ENCODE measurements at regions not wholly inside any gene's neighbourhood (a gene's known extent, or its start where the extent isn't known, plus 50 kb on each side); places are given as distances from the start of the nearest gene placed in this dataset.
"Not testable (repeated sequence)": the region's sequence is repeated elsewhere in the genome, so short reads cannot be mapped to it uniquely, and the experiment has no call there.

- not testable (repeated sequence) for DNase-seq (ENCODE audit: extremely low read depth in 1 of 2, low read depth in 1 of 2)
Measured at GRCh38 chr5:90073026-90073570, 336.5 kb downstream of the CETN3 start.

DNA sequence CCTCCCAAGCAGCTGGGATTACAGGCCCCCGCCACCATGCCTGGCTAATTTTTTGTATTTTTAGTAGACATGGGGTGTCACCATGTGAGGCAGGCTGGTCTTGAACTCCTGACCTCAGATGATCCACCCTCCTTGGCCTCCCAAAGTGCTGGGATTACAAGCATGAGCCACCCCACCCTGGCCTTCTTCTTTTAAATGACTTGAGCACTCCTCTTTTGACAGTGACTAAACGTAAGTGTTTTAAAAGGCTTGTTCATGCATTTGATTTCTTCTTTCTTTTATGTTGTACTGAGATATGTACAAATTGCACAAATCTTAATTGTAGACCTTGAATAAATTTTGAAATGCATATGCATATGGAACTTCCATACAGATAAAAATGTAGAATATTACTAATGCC, 337.9 kb downstream of the CETN3 start:
- no peak for DNase-seq (ENCODE audit: extremely low read depth in 1 of 2, low read depth in 1 of 2)

DNA sequence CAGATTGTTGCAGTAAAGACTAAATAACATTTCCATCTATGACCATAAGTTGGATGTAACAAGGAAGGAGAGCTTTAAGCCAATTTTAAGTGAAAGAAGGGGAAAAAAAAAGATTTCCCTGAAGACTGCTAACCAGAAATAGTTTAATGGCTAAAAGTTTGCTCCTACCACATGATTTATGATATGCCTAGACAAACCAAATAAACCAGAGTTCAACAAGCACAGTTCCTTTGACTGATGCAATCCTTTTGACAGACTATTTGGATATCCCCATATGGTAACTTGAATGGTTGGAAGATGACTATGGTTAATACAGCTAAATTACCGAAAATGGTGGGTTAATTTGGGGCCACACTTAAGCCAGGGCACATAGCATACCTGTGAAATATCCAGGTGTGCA, 338.5 kb downstream of the CETN3 start:
- DNase-seq (ENCODE audit: extremely low read depth in 1 of 2, low read depth in 1 of 2): no peak

- no peak for DNase-seq (ENCODE audit: extremely low read depth in 1 of 2, low read depth in 1 of 2)
Measured at GRCh38 chr5:90066920-90067319, 342.6 kb downstream of the CETN3 start.

GRCh38 chr5:90056911-90057705, 352.4 kb downstream of the CETN3 start:
- no peak for DNase-seq (ENCODE audit: extremely low read depth in 1 of 2, low read depth in 1 of 2)

DNA sequence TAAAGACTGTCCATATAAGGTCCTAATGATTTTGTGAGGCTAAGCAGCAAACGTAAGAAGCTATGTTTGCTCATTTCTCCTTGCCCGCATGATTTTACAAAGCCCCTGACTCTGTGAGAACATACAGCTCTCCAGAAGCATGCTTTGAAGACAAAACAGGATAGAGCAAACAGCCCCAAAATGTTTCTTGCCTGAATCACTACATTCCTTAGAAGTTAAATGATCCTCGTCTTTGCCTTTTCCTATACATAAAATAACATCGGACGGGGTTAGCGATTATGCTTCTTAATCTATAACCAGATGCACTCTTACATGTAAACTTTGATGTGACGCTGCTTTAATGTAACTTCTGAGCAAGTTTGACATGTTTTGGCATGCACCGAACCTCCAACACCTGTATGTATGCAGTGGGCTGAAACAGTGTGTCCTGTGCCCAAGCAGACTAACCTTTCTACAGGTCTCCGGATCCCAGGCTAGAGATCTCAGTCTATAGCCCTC, 353.7 kb downstream of the CETN3 start:
- DNase-seq (ENCODE audit: extremely low read depth in 1 of 2, low read depth in 1 of 2): no peak

GRCh38 chr5:90054612-90055011, 354.9 kb downstream of the CETN3 start:
- no peak for DNase-seq (ENCODE audit: extremely low read depth in 1 of 2, low read depth in 1 of 2)

GRCh38 chr5:90051756-90052155, 357.8 kb downstream of the CETN3 start:
- no peak for DNase-seq (ENCODE audit: extremely low read depth in 1 of 2, low read depth in 1 of 2)

GRCh38 chr5:90050103-90050502, 359.5 kb downstream of the CETN3 start:
- no peak for DNase-seq (ENCODE audit: extremely low read depth in 1 of 2, low read depth in 1 of 2)

DNA sequence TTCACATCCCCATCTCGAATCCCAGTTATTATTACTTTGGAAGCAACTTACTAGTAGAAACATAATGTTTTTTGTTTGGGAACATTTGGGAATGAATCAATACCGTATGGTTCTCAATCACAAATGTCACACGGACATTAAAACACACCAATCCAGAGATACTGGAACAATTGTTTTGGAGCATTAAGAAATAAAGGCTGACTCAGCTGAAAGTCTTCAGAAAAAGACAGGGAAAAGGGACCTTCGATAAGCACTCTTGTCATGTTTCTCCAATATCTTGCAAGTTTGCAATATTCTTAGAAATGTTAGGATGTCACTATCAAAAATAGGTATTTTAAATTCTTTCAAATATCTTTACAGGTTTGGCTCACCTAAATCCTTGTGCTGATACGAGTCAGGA, 362.4 kb downstream of the CETN3 start:
- DNase-seq (ENCODE audit: extremely low read depth in 1 of 2, low read depth in 1 of 2): no peak

DNA sequence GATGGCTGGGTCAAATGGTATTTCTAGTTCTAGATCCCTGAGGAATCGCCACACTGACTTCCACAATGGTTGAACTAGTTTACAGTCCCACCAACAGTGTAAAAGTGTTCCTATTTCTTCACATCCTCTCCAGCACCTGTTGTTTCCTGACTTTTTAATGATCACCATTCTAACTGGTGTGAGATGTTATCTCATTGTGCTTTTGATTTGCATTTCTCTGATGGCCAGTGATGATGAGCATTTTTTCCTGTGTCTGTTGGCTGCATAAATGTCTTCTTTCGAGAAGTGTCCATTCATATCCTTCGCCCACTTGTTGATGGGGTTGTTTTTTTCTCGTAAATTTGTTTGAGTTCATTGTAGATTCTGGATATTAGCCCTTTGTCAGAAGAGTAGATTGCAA, 369.5 kb downstream of the CETN3 start:
- DNase-seq (ENCODE audit: extremely low read depth in 1 of 2, low read depth in 1 of 2): not testable (repeated sequence)

DNA sequence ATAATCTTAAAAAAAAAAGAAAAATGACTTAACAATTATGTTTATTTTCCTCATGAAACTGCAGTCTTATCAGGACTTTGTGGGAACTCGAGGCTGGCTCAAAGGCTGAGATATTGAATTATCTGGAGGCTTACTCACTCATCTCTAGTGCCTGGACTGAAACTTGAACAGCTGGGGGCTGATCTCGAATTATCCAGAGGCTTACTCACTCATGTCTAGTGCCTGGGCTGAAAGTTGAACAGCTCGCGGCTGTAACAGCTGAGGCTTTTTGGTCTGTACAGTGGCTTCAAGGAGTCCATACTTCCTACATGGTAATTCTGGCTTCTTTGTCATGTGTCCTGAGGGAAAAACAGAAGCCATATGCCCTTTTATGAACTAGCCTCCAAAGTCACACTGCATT, 371.9 kb downstream of the CETN3 start:
- no peak for DNase-seq (ENCODE audit: extremely low read depth in 1 of 2, low read depth in 1 of 2)

GRCh38 chr5:90022711-90023053, 386.9 kb downstream of the CETN3 start:
- no peak for DNase-seq (ENCODE audit: extremely low read depth in 1 of 2, low read depth in 1 of 2)

DNA sequence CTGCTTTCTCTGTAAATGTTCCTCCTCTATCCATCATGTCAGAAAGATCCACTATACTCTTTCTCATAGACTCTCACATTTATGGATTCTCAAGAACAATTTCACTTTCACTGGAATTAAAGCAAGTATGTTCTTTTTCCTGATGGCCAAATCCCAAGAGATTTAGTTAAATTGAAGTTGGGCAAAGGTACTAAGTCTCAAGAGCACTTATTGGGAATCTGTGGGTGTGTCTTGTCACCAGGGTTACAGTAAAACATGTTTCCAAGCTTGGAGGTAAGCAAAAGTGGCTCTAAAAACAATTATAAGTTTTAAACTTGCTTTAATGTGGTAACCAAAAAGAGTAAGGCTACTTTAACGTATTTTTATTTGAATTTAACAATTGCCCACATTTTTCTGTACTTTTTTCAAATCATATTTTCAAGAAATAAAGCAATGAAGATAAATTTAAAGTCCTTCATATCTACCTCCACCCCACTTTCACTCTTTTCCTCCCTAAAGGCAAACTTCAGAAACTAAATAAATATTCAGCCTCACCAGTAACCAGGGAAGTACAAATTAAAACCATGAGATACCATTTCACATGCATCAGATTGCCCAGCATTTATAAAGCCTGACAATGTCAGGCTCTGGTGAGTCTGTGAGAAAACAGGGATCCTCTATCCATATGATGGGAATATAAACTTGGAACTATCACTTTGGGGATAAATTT, 387.4 kb downstream of the CETN3 start:
- DNase-seq (ENCODE audit: extremely low read depth in 1 of 2, low read depth in 1 of 2): no peak

GRCh38 chr5:90020575-90021538, 388.7 kb downstream of the CETN3 start:
- no peak for DNase-seq (ENCODE audit: extremely low read depth in 1 of 2, low read depth in 1 of 2)

GRCh38 chr5:90017239-90017638, 392.3 kb downstream of the CETN3 start:
- no peak for DNase-seq (ENCODE audit: extremely low read depth in 1 of 2, low read depth in 1 of 2)

GRCh38 chr5:90015584-90016018, 394.0 kb downstream of the CETN3 start:
- DNase-seq (ENCODE audit: extremely low read depth in 1 of 2, low read depth in 1 of 2): no peak

DNA sequence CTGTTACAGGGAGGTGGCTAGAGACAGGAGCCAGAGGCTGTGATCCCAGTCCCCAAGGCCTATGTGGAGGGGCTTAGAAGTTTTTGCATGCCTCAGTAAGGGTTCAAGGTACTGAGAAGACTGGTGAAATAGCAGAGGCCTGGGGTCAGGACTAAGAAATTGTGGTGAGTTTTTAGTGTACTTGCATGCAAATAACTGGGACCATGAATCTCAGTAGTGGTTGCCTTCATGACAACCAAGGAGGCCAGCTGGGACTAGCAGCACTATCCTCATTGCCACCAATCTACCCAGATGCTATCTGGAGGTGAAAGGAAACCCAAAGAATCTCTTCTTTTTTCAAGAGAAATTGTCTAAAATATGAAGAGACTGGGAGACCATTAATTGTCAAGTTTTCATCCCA, 395.1 kb downstream of the CETN3 start:
- DNase-seq (ENCODE audit: extremely low read depth in 1 of 2, low read depth in 1 of 2): no peak

DNA sequence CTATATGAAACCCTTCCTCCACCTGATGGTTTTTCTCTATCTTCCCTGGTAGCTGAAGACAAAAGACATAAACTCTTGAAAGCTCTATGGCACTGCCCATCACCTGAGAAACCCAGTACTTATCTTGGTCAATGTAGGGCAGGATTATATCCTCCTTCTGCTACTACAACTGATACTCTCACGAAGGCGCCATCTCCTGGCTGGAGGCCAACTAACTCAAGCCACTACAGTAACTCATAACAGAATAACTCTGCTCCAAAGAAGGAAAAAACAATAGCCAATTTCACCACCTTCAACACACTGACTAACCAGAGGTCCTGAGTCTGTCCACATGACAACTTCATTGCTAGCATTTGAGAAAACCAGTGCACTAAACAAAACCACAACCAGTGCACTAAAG, 409.2 kb downstream of the CETN3 start:
- no peak for DNase-seq (ENCODE audit: extremely low read depth in 1 of 2, low read depth in 1 of 2)

DNA sequence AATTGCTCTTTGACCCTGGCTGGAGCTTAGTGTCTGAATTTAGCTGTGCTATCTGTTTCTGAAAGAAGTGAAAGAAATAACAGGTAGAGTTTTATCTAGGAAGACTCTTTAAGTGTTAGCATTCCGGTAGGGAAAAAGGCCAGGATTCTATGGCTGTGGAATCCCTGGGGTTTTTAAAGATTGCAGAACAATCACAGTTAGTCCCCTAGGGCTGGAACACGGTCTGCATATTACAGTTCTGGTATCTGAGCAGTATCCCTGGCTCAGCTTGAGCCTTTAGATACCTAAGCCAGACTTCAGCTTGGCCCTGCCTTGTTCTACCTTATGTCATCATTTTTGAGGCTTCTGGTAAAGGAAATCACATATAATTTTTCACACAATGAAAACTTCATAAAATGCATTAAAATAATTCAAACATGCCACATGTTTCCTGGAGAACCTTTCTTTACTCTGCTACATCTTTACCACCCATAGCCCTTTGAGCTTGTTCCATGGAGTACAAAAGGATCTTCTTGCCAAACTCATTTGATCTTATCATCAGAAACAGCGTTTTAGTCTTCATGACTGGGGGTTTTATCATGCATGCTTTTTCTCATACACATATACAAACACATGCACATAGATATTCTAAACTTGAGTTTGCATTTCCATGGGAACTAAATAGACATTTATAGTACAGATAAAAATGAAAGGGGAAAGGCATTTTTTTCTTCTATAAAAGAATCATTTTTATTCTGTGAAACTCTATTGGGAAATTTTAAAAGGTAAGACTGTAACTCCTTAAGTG, 410.8 kb downstream of the CETN3 start:
- DNase-seq (ENCODE audit: extremely low read depth in 1 of 2, low read depth in 1 of 2): no peak

Measured in activated CD8-positive, alpha-beta memory T cell treated with anti-CD3 and anti-CD28 coated beads for 1 hour (primary cell).